SKM-1 (cell line): ENCODE measurements at regions not wholly inside any gene's neighbourhood (a gene's known extent, or its start where the extent isn't known, plus 50 kb on each side); places are given as distances from the start of the nearest gene placed in this dataset.

Experiments
- DNase-seq: peaks from one replicate; lab custom pipeline; 2025; ENCODE audit not compliant: unreplicated experiment; lab: John Stamatoyannopoulos, UW

- no peak for DNase-seq
Measured at GRCh38 chr6:167643223-167643622, 183.5 kb upstream of the AFDN start.

- no peak for DNase-seq
Measured at GRCh38 chr6:167643716-167644115, 183.0 kb upstream of the AFDN start.

- no peak for DNase-seq
Measured at GRCh38 chr6:167644412-167645132, 182.1 kb upstream of the AFDN start.

GRCh38 chr6:167645368-167645767 is 181.3 kb upstream of the AFDN start:
- DNase-seq = no peak

GRCh38 chr6:167647306-167647705 is 179.4 kb upstream of the AFDN start:
- DNase-seq = no peak

GRCh38 chr6:167647737-167648470 is 178.8 kb upstream of the AFDN start:
- DNase-seq = no peak

GRCh38 chr6:167648501-167649278 is 178.0 kb upstream of the AFDN start:
- DNase-seq = no peak

GRCh38 chr6:167649476-167649875 is 177.2 kb upstream of the AFDN start:
- DNase-seq = no peak

- no peak for DNase-seq
Measured at GRCh38 chr6:167650730-167651317, 175.9 kb upstream of the AFDN start.

GRCh38 chr6:167651318-167652041 is 175.2 kb upstream of the AFDN start:
- no peak for DNase-seq

- no peak for DNase-seq
Measured at GRCh38 chr6:167652042-167652700, 174.5 kb upstream of the AFDN start.

- no peak for DNase-seq
Measured at GRCh38 chr6:167652701-167653095, 174.0 kb upstream of the AFDN start.

- no peak for DNase-seq
Measured at GRCh38 chr6:167653561-167653960, 173.2 kb upstream of the AFDN start.

GRCh38 chr6:167654389-167654788 is 172.3 kb upstream of the AFDN start:
- no peak for DNase-seq

- DNase-seq = no peak
Measured at GRCh38 chr6:167655174-167655821, 171.4 kb upstream of the AFDN start.

GRCh38 chr6:167658106-167658505 is 168.6 kb upstream of the AFDN start:
- no peak for DNase-seq

- DNase-seq = no peak
Measured at GRCh38 chr6:167659046-167659445, 167.7 kb upstream of the AFDN start.

GRCh38 chr6:167660424-167660823 is 166.3 kb upstream of the AFDN start:
- no peak for DNase-seq

- no peak for DNase-seq
Measured at GRCh38 chr6:167660944-167661551, 165.7 kb upstream of the AFDN start.
